BJ (cell line): ENCODE measurements at regions not wholly inside any gene's neighbourhood (a gene's known extent, or its start where the extent isn't known, plus 50 kb on each side); places are given as distances from the start of the nearest gene placed in this dataset.

Experiments
- CTCF ChIA-PET: fragments of 350-600 bp; formaldehyde crosslinking; extraction: SDS; loops from one replicate; lab custom pipeline; 2021; ENCODE audit warnings: antibody characterized with exemption, inconsistent platforms; lab: Yijun Ruan, JAX
- POLR2A ChIA-PET: fragments of 300-600 bp; sonication (Branson Sonifier 250); formaldehyde crosslinking; extraction: SDS; loops from one replicate; lab custom pipeline; 2021; ENCODE audit warnings: antibody characterized with exemption; lab: Charles Lee
- DNase-seq: peaks from one replicate; pipeline ENCODE4 v3.0.0-alpha.2; 2011; ENCODE audit warnings: low read depth
- H3K27me3 ChIP-seq: 2 replicates; pipeline ENCODE4 v1.6.0; 2011; ENCODE audit warnings: low read length; ENCODE audit not compliant: control insufficient read depth, insufficient read depth
- H3K36me3 ChIP-seq: 2 replicates; pipeline ENCODE4 v1.5.1; 2011; ENCODE audit warnings: low read length; ENCODE audit not compliant: control insufficient read depth, insufficient read depth
- H3K4me3 ChIP-seq: 2 replicates; pipeline ENCODE4 v1.5.1; 2011; ENCODE audit warnings: low read depth, mild to moderate bottlenecking, control low read depth, low read length
- TF ChIP-seq, protein P1 (sequence below): IDR thresholded peaks from 2 replicates; pipeline ENCODE4 v1.5.1; 2011; ENCODE audit warnings: low read depth, mild to moderate bottlenecking, control low read depth, inconsistent platforms, low read length, moderate library complexity; ENCODE audit not compliant: insufficient read depth

DNA sequence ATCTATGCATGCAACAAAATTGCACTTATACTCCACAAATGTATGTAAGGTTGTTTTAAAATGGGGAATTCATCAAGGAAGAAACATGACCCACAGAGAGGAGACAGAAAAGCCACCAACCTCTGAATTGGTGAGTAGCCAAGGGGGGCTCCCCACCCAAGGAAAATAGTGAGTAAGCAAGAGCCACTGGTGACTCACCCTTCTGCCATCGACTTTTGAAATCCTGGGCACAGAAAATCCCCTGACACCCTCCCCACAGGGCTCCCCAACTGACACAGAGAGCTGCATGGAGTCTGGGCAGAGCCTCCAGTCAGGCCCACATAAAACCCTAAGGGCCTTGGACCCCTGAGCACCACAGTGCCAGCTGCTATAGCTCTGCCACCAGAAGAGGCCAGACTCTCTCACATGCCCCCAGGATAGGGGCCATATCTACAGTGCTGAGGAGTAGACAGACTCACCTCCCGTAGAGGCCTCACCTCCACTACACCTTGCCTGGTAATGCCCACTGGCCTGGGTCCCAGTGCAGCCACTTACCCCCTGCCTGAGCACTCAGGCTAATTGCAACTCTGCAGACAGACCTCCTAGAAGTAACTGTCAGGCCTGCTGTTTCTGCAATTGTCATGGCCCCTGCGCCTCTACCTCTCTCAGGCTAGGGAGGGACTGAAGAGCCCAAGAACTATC, 244.7 kb upstream of the WSB1 start:
- POLR2A ChIA-PET, result no interaction called here
- CTCF ChIA-PET, result no interaction called here
- Histone ChIP-seq H3K27me3 (no peaks in the 10 kb centered on the region), H3K4me3 (no peak overlapping the region), H3K36me3 (no peaks in the 10 kb centered on the region)
- no peak for DNase-seq
- TF ChIP-seq, protein P1, sequence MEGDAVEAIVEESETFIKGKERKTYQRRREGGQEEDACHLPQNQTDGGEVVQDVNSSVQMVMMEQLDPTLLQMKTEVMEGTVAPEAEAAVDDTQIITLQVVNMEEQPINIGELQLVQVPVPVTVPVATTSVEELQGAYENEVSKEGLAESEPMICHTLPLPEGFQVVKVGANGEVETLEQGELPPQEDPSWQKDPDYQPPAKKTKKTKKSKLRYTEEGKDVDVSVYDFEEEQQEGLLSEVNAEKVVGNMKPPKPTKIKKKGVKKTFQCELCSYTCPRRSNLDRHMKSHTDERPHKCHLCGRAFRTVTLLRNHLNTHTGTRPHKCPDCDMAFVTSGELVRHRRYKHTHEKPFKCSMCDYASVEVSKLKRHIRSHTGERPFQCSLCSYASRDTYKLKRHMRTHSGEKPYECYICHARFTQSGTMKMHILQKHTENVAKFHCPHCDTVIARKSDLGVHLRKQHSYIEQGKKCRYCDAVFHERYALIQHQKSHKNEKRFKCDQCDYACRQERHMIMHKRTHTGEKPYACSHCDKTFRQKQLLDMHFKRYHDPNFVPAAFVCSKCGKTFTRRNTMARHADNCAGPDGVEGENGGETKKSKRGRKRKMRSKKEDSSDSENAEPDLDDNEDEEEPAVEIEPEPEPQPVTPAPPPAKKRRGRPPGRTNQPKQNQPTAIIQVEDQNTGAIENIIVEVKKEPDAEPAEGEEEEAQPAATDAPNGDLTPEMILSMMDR, result no peak

DNA sequence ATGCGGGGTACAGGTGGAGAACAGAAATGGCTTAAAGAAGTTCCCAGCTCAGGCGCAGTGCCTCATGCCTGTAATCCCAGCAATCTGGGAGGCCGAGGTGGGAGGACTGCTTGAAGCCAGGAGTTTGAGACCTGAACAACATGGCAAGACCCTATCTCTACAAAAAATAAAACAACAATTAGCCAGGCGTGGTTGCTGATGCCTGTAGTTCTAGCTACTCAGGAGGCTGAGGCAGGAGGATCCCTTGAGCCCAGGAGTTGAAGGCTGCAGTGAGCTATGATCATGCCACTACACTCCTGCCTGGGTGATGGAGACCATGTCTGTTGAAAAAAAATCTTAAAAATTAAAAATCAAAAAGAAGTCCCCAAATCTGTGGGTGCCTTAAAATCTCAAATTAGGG, 228.3 kb upstream of the WSB1 start:
- Histone ChIP-seq H3K36me3 (no peaks in the 10 kb centered on the region), H3K27me3 (no peaks in the 10 kb centered on the region), H3K4me3 (no peak overlapping the region)
- ChIA-PET CTCF (no interaction called here), POLR2A (no interaction called here)
- TF ChIP-seq, protein P1, result no peak
- DNase-seq, result no peak

DNA sequence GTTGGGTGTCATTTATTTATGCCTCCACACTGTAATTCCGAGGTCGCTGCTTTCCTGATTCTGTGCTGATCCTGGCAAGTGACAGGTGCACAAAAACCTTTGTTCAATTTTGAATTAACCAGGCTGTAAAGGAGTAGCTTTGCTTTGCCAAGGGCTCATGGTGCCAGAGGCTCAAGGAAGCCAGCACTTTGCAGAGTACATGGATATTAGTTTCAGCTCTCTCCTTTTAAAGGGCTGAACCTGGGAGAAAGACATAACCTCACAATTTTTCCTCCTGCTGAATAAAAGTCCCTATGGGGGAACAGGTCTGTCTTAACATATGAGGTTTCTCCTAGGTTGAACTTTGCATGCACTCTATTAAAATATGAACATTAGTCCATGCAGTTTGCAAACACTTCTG, 227.6 kb upstream of the WSB1 start:
- H3K36me3 ChIP-seq, result no peaks in the 10 kb centered on the region
- TF ChIP-seq, protein P1, result no peak
- CTCF ChIA-PET, result no interaction called here

DNA sequence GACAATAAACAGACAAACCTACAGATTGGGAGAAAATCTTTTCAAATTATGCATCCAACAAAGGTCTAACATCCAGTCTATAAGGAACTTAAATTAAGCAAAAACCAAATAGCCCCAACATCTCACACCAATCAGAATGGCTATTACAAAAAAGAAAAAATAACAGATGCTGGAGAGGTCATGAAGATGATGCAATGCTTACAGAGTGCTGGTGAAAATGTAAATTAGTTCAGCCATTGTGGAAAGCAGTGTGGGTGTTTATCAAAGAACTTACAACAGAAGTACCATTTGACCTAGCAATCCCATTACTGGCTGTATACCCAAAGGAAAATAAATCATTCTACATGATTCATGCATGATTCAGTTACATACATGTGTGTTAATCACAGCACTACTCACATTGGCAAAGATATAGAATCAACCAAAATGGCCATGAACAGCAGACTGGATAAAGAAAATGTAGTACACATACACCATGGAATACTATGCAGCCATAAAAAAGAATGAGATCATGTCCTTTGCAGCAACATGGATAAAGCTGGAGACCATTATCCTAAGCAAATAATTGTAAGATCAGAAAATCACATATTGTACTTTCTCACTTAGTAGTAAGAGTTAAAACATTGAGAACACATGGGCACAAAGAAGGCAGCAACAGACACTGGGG, 223.9 kb upstream of the WSB1 start:
- ChIA-PET POLR2A (no interaction called here), CTCF (no interaction called here)
- Histone ChIP-seq H3K36me3 (no peaks in the 10 kb centered on the region), H3K27me3 (no peaks in the 10 kb centered on the region), H3K4me3 (no peak overlapping the region)
- DNase-seq, result no peak
- TF ChIP-seq, protein P1, result no peak

More for the DNA sequence above, 227.6 kb upstream of the WSB1 start:
- Histone ChIP-seq H3K27me3 (no peaks in the 10 kb centered on the region), H3K4me3 (no peak overlapping the region)
- no peak for DNase-seq
- POLR2A ChIA-PET, result no interaction called here

DNA sequence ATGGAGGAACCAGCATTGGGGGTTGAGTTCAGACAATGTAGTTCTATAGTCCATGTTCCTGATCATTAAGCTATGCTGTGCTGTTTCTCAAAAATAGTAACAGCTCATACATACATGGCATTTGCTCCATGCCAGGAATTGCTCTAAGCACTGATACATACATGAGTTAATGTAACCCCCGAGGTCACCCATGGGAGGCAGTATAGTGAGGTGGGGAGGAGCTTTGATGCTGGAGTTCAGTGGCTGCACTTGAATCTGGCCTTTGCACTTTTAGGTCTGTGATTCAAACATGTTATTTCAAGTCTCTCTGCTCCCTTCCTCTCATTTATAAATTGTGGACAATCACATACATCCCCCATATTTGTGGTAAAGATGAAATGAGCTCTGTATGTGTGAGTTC, 223.1 kb upstream of the WSB1 start:
- no peak for DNase-seq
- no peaks in the 10 kb centered on the region for H3K27me3 ChIP-seq
- no peaks in the 10 kb centered on the region for H3K36me3 ChIP-seq
- H3K4me3 ChIP-seq, result no peak overlapping the region
- TF ChIP-seq, protein P1, result no peak
- ChIA-PET CTCF (interaction anchor here (0.6 kb wide), 1 partner anchor 50 kb away, joined by 3 read pairs; no protein-coding TSS in a partner anchor), POLR2A (no interaction called here)
